ENCODE measurements at regions not wholly inside any gene's neighbourhood (a gene's known extent, or its start where the extent isn't known, plus 50 kb on each side); places are given as distances from the start of the nearest gene placed in this dataset.

GRCh38 chr6:156725712-156726111 is 51.5 kb upstream of the ARID1B start:
- no peak for DNase-seq

- no peak for DNase-seq
Measured at GRCh38 chr6:156720691-156721685, 56.2 kb upstream of the ARID1B start.

- peak in 1 of 2 donors; percentile 44 for DNase-seq
Measured at GRCh38 chr6:156719720-156720563, 57.2 kb upstream of the ARID1B start.

GRCh38 chr6:156719395-156719719 is 57.8 kb upstream of the ARID1B start:
- DNase-seq: no peak

- DNase-seq: no peak
Measured at GRCh38 chr6:156718647-156719394, 58.4 kb upstream of the ARID1B start.

- no peak for DNase-seq
Measured at GRCh38 chr6:156717542-156717941, 59.6 kb upstream of the ARID1B start.

- no peak for DNase-seq
Measured at GRCh38 chr6:156715839-156716238, 61.3 kb upstream of the ARID1B start.

GRCh38 chr6:156713548-156713947 is 63.6 kb upstream of the ARID1B start:
- no peak for DNase-seq

- DNase-seq: no peak
Measured at GRCh38 chr6:156710479-156710878, 66.7 kb upstream of the ARID1B start.

- no peak for DNase-seq
Measured at GRCh38 chr6:156707818-156708217, 69.4 kb upstream of the ARID1B start.

GRCh38 chr6:156703719-156704118 is 73.5 kb upstream of the ARID1B start:
- DNase-seq: no peak

GRCh38 chr6:156701966-156702365 is 75.2 kb upstream of the ARID1B start:
- DNase-seq: no peak

- no peak for DNase-seq
Measured at GRCh38 chr6:156700440-156701057, 76.6 kb upstream of the ARID1B start.

- DNase-seq: no peak
Measured at GRCh38 chr6:156699935-156700334, 77.2 kb upstream of the ARID1B start.

- no peak for DNase-seq
Measured at GRCh38 chr6:156699017-156699421, 78.2 kb upstream of the ARID1B start.

- DNase-seq: no peak
Measured at GRCh38 chr6:156698239-156699016, 78.8 kb upstream of the ARID1B start.

- DNase-seq: no peak
Measured at GRCh38 chr6:156697225-156697830, 79.8 kb upstream of the ARID1B start.

- DNase-seq: no peak
Measured at GRCh38 chr6:156695742-156696141, 81.4 kb upstream of the ARID1B start.

GRCh38 chr6:156694679-156695078 is 82.5 kb upstream of the ARID1B start:
- no peak for DNase-seq

GRCh38 chr6:156691018-156691417 is 86.2 kb upstream of the ARID1B start:
- DNase-seq: no peak

- DNase-seq: peak in 1 of 2 donors; percentile 7
Measured at GRCh38 chr6:156689656-156690055, 87.5 kb upstream of the ARID1B start.

Measured in hippocampal formation (tissue), 2 donors.